ENCODE measurements at regions not wholly inside any gene's neighbourhood (a gene's known extent, or its start where the extent isn't known, plus 50 kb on each side); places are given as distances from the start of the nearest gene placed in this dataset.
"Not testable (repeated sequence)": the region's sequence is repeated elsewhere in the genome, so short reads cannot be mapped to it uniquely, and the experiment has no call there.

- Histone ChIP-seq H3K4me1 (no peaks in the 10 kb centered on the region), H3K36me3 (no peaks in the 10 kb centered on the region), H3K27me3 (no peaks in the 10 kb centered on the region), H3K4me3 (no peak overlapping the region), H3K27ac (no peak overlapping the region), H3K9me3 (no peaks in the 10 kb centered on the region)
- intact Hi-C loops (cut with DNase I; ENCODE audit: low total_unique reads) (no loop called here), in situ Hi-C loops (cut with MboI; ENCODE audit: low pct_ligation_motif_present in 1 of 4, low pct_unique_long_range_greater_than_20kb in 1 of 4, low sequenced_read_pairs in 3 of 4) (no loop called here)
- 83 to 86% methylated on average over 3 to 4 of the region's 4 CpGs for WGBS, 2 donors (ENCODE audit: low coverage in 1 of 2)
- TF ChIP-seq EP300 (IDR thresholded peaks at IDR 0.05; ENCODE audit: low read depth): no peak
- no peak for TF ChIP-seq POLR2A (IDR thresholded peaks at IDR 0.05)
- DNase-seq: no peak
Observed at GRCh38 chr16:24652209-24652712, 77.2 kb upstream of the TNRC6A start.

- WGBS, 2 donors (ENCODE audit: low coverage in 1 of 2): 29 to 38% methylated on average over 1 of the region's 1 CpG
- H3K27ac ChIP-seq: no peak overlapping the region
- DNase-seq: no peak
- no peaks in the 10 kb centered on the region for H3K27me3 ChIP-seq
- TF ChIP-seq EP300 (IDR thresholded peaks at IDR 0.05; ENCODE audit: low read depth) (no peak), POLR2A (IDR thresholded peaks at IDR 0.05) (no peak), POLR2AphosphoS5 (IDR thresholded peaks at IDR 0.05) (no peak)
- TF ChIP-seq, protein P1, sequence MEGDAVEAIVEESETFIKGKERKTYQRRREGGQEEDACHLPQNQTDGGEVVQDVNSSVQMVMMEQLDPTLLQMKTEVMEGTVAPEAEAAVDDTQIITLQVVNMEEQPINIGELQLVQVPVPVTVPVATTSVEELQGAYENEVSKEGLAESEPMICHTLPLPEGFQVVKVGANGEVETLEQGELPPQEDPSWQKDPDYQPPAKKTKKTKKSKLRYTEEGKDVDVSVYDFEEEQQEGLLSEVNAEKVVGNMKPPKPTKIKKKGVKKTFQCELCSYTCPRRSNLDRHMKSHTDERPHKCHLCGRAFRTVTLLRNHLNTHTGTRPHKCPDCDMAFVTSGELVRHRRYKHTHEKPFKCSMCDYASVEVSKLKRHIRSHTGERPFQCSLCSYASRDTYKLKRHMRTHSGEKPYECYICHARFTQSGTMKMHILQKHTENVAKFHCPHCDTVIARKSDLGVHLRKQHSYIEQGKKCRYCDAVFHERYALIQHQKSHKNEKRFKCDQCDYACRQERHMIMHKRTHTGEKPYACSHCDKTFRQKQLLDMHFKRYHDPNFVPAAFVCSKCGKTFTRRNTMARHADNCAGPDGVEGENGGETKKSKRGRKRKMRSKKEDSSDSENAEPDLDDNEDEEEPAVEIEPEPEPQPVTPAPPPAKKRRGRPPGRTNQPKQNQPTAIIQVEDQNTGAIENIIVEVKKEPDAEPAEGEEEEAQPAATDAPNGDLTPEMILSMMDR (IDR thresholded peaks at IDR 0.05): no peak
- no peaks in the 10 kb centered on the region for H3K9me3 ChIP-seq
- H3K4me3 ChIP-seq: no peak overlapping the region
- intact Hi-C loops (cut with DNase I; ENCODE audit: low total_unique reads): no loop called here
- H3K36me3 ChIP-seq: no peaks in the 10 kb centered on the region
- in situ Hi-C loops (cut with MboI; ENCODE audit: low pct_ligation_motif_present in 1 of 4, low pct_unique_long_range_greater_than_20kb in 1 of 4, low sequenced_read_pairs in 3 of 4): no loop called here
- H3K4me1 ChIP-seq: no peaks in the 10 kb centered on the region
Observed at GRCh38 chr16:24652803-24653202, 76.6 kb upstream of the TNRC6A start.

- H3K27ac ChIP-seq: no peak overlapping the region
- no peaks in the 10 kb centered on the region for H3K36me3 ChIP-seq
- TF ChIP-seq, protein P1 (IDR thresholded peaks at IDR 0.05): no peak
- TF ChIP-seq POLR2AphosphoS5 (IDR thresholded peaks at IDR 0.05): no peak
- H3K4me3 ChIP-seq: no peak overlapping the region
- no peaks in the 10 kb centered on the region for H3K9me3 ChIP-seq
- in situ Hi-C loops (cut with MboI; ENCODE audit: low pct_ligation_motif_present in 1 of 4, low pct_unique_long_range_greater_than_20kb in 1 of 4, low sequenced_read_pairs in 3 of 4): no loop called here
- intact Hi-C loops (cut with DNase I; ENCODE audit: low total_unique reads): no loop called here
- no peaks in the 10 kb centered on the region for H3K27me3 ChIP-seq
- 83 to 91% methylated on average over 2 to 4 of the region's 4 CpGs for WGBS, 2 donors (ENCODE audit: low coverage in 1 of 2)
- H3K4me1 ChIP-seq: no peaks in the 10 kb centered on the region
- no peak for DNase-seq
Observed at GRCh38 chr16:24653725-24654124, 75.7 kb upstream of the TNRC6A start.

- H3K27me3 ChIP-seq; H3K4me1 ChIP-seq; DNase-seq; H3K27ac ChIP-seq; H3K36me3 ChIP-seq; intact Hi-C loops (cut with DNase I; ENCODE audit: low total_unique reads); H3K4me3 ChIP-seq; in situ Hi-C loops (cut with MboI; ENCODE audit: low pct_ligation_motif_present in 1 of 4, low pct_unique_long_range_greater_than_20kb in 1 of 4, low sequenced_read_pairs in 3 of 4); H3K9me3 ChIP-seq: not testable (repeated sequence)
- WGBS, 2 donors (ENCODE audit: low coverage in 1 of 2): 92 to 99% methylated on average over 2 to 5 of the region's 5 CpGs
Observed at GRCh38 chr16:24665942-24666341, 63.5 kb upstream of the TNRC6A start.

- Histone ChIP-seq H3K27ac (no peak overlapping the region), H3K36me3 (no peaks in the 10 kb centered on the region), H3K27me3 (peaks cover 6% of the 10 kb centered on the region), H3K4me1 (no peaks in the 10 kb centered on the region), H3K9me3 (no peaks in the 10 kb centered on the region), H3K4me3 (no peak overlapping the region)
- in situ Hi-C loops (cut with MboI; ENCODE audit: low pct_ligation_motif_present in 1 of 4, low pct_unique_long_range_greater_than_20kb in 1 of 4, low sequenced_read_pairs in 3 of 4): no loop called here
- TF ChIP-seq POLR2A (IDR thresholded peaks at IDR 0.05) (no peak), EP300 (IDR thresholded peaks at IDR 0.05; ENCODE audit: low read depth) (no peak), POLR2AphosphoS5 (IDR thresholded peaks at IDR 0.05) (no peak)
- TF ChIP-seq, protein P1 (IDR thresholded peaks at IDR 0.05): no peak
- intact Hi-C loops (cut with DNase I; ENCODE audit: low total_unique reads): no loop called here
- 80 to 93% methylated on average over 4 of the region's 4 CpGs for whole genome bisulfite sequencing, 2 donors (ENCODE audit: low coverage in 1 of 2)
- DNase-seq: no peak
Observed at GRCh38 chr16:24667244-24667764, 62.1 kb upstream of the TNRC6A start.
